ENCODE measurements at regions not wholly inside any gene's neighbourhood (a gene's known extent, or its start where the extent isn't known, plus 50 kb on each side); places are given as distances from the start of the nearest gene placed in this dataset.

GRCh38 chr2:39550701-39551285 lies 113.7 kb upstream of the MAP4K3 start (continued):
- TF ChIP-seq ARNT (IDR thresholded peaks at IDR 0.05) (no peak), ETS1 (CRISPR knock-in tag; IDR thresholded peaks at IDR 0.05) (no peak), ZNF331 (CRISPR knock-in tag; IDR thresholded peaks at IDR 0.05) (peak; percentile 97), ZNF83 (CRISPR knock-in tag; IDR thresholded peaks at IDR 0.05; ENCODE audit: borderline replicate concordance) (no peak), E2F5 (CRISPR knock-in tag; conservative IDR thresholded peaks at IDR 0.05) (no peak), ZBTB25 (CRISPR knock-in tag; IDR thresholded peaks at IDR 0.05) (peak; percentile 98), ETV6 (CRISPR knock-in tag; conservative IDR thresholded peaks at IDR 0.05) (peak; percentile 95), SOX6 (IDR thresholded peaks at IDR 0.05) (no peak), SOX6 (CRISPR knock-in tag; IDR thresholded peaks at IDR 0.05) (peak; percentile 99), SRY (CRISPR knock-in tag; IDR thresholded peaks at IDR 0.05) (no peak), ZNF550 (CRISPR knock-in tag; IDR thresholded peaks at IDR 0.05; ENCODE audit: borderline replicate concordance) (no peak), PAF1 (CRISPR knock-in tag; IDR thresholded peaks at IDR 0.05) (no peak), TMF1 (CRISPR knock-in tag; IDR thresholded peaks at IDR 0.05; ENCODE audit: low read depth) (no peak), JDP2 (CRISPR knock-in tag; IDR thresholded peaks at IDR 0.05; ENCODE audit: borderline replicate concordance) (peak; percentile 94; the same call in 1 of the 2 replicates), NAIF1 (CRISPR knock-in tag; IDR thresholded peaks at IDR 0.05; ENCODE audit: borderline replicate concordance) (peak; percentile 70; the same call in 1 of the 2 replicates), ZNF367 (CRISPR knock-in tag; IDR thresholded peaks at IDR 0.05; ENCODE audit: borderline replicate concordance) (peak; percentile 66; the same call in 1 of the 2 replicates), BRD4 (CRISPR knock-in tag; IDR thresholded peaks at IDR 0.05) (peak; percentile 99), ISL2 (CRISPR knock-in tag; IDR thresholded peaks at IDR 0.05) (peak; percentile 100), KAT2B (IDR thresholded peaks at IDR 0.05; ENCODE audit: borderline replicate concordance, low read depth, low read length) (peak; percentile 93), SPEN (CRISPR knock-in tag; IDR thresholded peaks at IDR 0.05; ENCODE audit: low read depth) (peak; percentile 28; the same call in 1 of the 2 replicates), GATA4 (IDR thresholded peaks at IDR 0.05; ENCODE audit: borderline replicate concordance, low read depth) (peak; percentile 100), PITX1 (CRISPR knock-in tag; IDR thresholded peaks at IDR 0.05) (peak; percentile 99), KMT2B (CRISPR knock-in tag; IDR thresholded peaks at IDR 0.05) (peak; percentile 84), ZBTB7A (CRISPR knock-in tag; IDR thresholded peaks at IDR 0.05) (peak; percentile 85; the same call in 1 of the 2 replicates), ATF7 (IDR thresholded peaks at IDR 0.05) (peak; percentile 63), ATF7 (CRISPR knock-in tag; IDR thresholded peaks at IDR 0.05) (peak; percentile 94; the same call in 1 of the 2 replicates), JUN (CRISPR knock-in tag; IDR thresholded peaks at IDR 0.05) (peak; percentile 98), MED13 (CRISPR knock-in tag; IDR thresholded peaks at IDR 0.05) (peak; percentile 100), CBX2 (IDR thresholded peaks at IDR 0.05; ENCODE audit: low read depth, low read length) (no peak), CBX2 (CRISPR knock-in tag; IDR thresholded peaks at IDR 0.05; ENCODE audit: low read depth) (peak; percentile 31; the same call in 1 of the 2 replicates), ZSCAN9 (CRISPR knock-in tag; IDR thresholded peaks at IDR 0.05; ENCODE audit: borderline replicate concordance) (peak; percentile 99), GTF3A (CRISPR knock-in tag; conservative IDR thresholded peaks at IDR 0.05) (no peak), ZNF225 (CRISPR knock-in tag; IDR thresholded peaks at IDR 0.05) (no peak), ZNF430 (CRISPR knock-in tag; IDR thresholded peaks at IDR 0.05) (peak; percentile 93)
